Smooth muscle cell (in vitro differentiated cells): ENCODE measurements at regions not wholly inside any gene's neighbourhood (a gene's known extent, or its start where the extent isn't known, plus 50 kb on each side); places are given as distances from the start of the nearest gene placed in this dataset.

ENCODE experiments used
- DNase-seq: peaks from one replicate; lab custom pipeline; 2025; ENCODE audit not compliant: unreplicated experiment; lab: John Stamatoyannopoulos, UW
- H2AFZ ChIP-seq: fragments of 200-600 bp; sonication (generic); 2 replicates; pipeline ENCODE4 v1.6.0; 2016; ENCODE audit warnings: antibody characterized with exemption, low read depth, mild to moderate bottlenecking
- H3F3A ChIP-seq: fragments of 200-600 bp; sonication (generic); 2 replicates; pipeline ENCODE4 v1.6.0; 2017; ENCODE audit warnings: antibody characterized with exemption, low read depth
- H3K27ac ChIP-seq: fragments of 200-600 bp; sonication (generic); 2 replicates; pipeline ENCODE4 v1.5.1; 2016; ENCODE audit warnings: low read depth, mild to moderate bottlenecking
- H3K27me3 ChIP-seq: fragments of 200-600 bp; sonication (generic); 2 replicates; pipeline ENCODE4 v1.6.1; 2016; ENCODE audit warnings: low read depth, mild to moderate bottlenecking
- H3K36me3 ChIP-seq: fragments of 200-600 bp; sonication (generic); 2 replicates; pipeline ENCODE4 v1.5.1; 2016; ENCODE audit warnings: low read depth
- H3K4me1 ChIP-seq: fragments of 200-600 bp; sonication (generic); 2 replicates; pipeline ENCODE4 v1.5.1; 2016; ENCODE audit warnings: low read depth
- H3K4me2 ChIP-seq: fragments of 200-600 bp; sonication (generic); 2 replicates; pipeline ENCODE4 v1.6.0; 2016; ENCODE audit warnings: mild to moderate bottlenecking
- H3K4me3 ChIP-seq: fragments of 200-600 bp; sonication (generic); 2 replicates; pipeline ENCODE4 v1.5.1; 2016; ENCODE audit warnings: mild to moderate bottlenecking
- H3K79me2 ChIP-seq: fragments of 200-600 bp; sonication (generic); 2 replicates; pipeline ENCODE4 v1.6.0; 2016; ENCODE audit warnings: low read depth, mild to moderate bottlenecking
- H3K9ac ChIP-seq: fragments of 200-600 bp; sonication (generic); 2 replicates; pipeline ENCODE4 v1.6.0; 2016; ENCODE audit warnings: low read depth
- H3K9me3 ChIP-seq: fragments of 200-600 bp; sonication (generic); replicated peaks from 2 replicates; pipeline ENCODE4 v1.5.1; 2016; ENCODE audit warnings: low read depth
- H4K20me1 ChIP-seq: fragments of 200-600 bp; sonication (generic); 2 replicates; pipeline ENCODE4 v1.6.0; 2016; ENCODE audit warnings: low read depth
- CTCF ChIP-seq: fragments of 200-600 bp; sonication (generic); IDR thresholded peaks from 2 replicates; pipeline ENCODE4 v1.5.1; 2017; ENCODE audit warnings: borderline replicate concordance, mild to moderate bottlenecking, antibody characterized with exemption; ENCODE audit not compliant: insufficient read depth, poor library complexity, severe bottlenecking
- WGBS: methylation state at CpG from one replicate; pipeline ENCODE4 v1.1.7; 2016; ENCODE audit warnings: low lambda C conversion rate; 5-methylcytosine and 5-hydroxymethylcytosine counted together

- Histone ChIP-seq H3F3A (no peaks in the 10 kb centered on the region), H4K20me1 (no peaks in the 10 kb centered on the region), H3K9ac (no peak overlapping the region), H3K4me3 (no peak overlapping the region), H3K4me2 (no peak overlapping the region), H3K9me3 (no peaks in the 10 kb centered on the region), H3K36me3 (no peaks in the 10 kb centered on the region), H3K27me3 (no peaks in the 10 kb centered on the region), H3K4me1 (peaks cover 5% of the 10 kb centered on the region), H3K79me2 (no peaks in the 10 kb centered on the region), H3K27ac (no peak overlapping the region), H2AFZ (no peak overlapping the region)
- no peak for TF ChIP-seq CTCF
- DNase-seq: no peak
- 48% methylated on average over 8 of the region's 8 CpGs for WGBS
Measured at GRCh38 chrX:138127314-138127713, 561.4 kb downstream of the ZIC3 start.

- WGBS: 37% methylated on average over 8 of the region's 8 CpGs
- no peak overlapping the region for H3K27ac ChIP-seq
- no peaks in the 10 kb centered on the region for H3K79me2 ChIP-seq
- H3K9ac ChIP-seq: no peak overlapping the region
- H4K20me1 ChIP-seq: no peaks in the 10 kb centered on the region
- no peaks in the 10 kb centered on the region for H3F3A ChIP-seq
- no peaks in the 10 kb centered on the region for H3K9me3 ChIP-seq
- peaks cover 5% of the 10 kb centered on the region for H3K4me1 ChIP-seq
- H3K4me3 ChIP-seq: no peak overlapping the region
- no peak for DNase-seq
- H3K36me3 ChIP-seq: no peaks in the 10 kb centered on the region
- H3K27me3 ChIP-seq: no peaks in the 10 kb centered on the region
- peak; percentile 41 for TF ChIP-seq CTCF
- no peak overlapping the region for H2AFZ ChIP-seq
- H3K4me2 ChIP-seq: no peak overlapping the region
Measured at GRCh38 chrX:138128027-138128671, 562.2 kb downstream of the ZIC3 start.

GRCh38 chrX:138150709-138151108 lies 560.8 kb downstream of the FGF13 start:
- Histone ChIP-seq H3K79me2 (no peaks in the 10 kb centered on the region), H4K20me1 (no peaks in the 10 kb centered on the region), H3K4me1 (no peaks in the 10 kb centered on the region), H3K4me3 (no peak overlapping the region), H3K4me2 (no peak overlapping the region), H2AFZ (no peak overlapping the region), H3F3A (no peaks in the 10 kb centered on the region), H3K27me3 (no peaks in the 10 kb centered on the region), H3K27ac (no peak overlapping the region), H3K9me3 (no peaks in the 10 kb centered on the region), H3K9ac (no peak overlapping the region), H3K36me3 (no peaks in the 10 kb centered on the region)
- no peak for TF ChIP-seq CTCF
- 40% methylated on average over 2 of the region's 2 CpGs for WGBS
- DNase-seq: no peak

GRCh38 chrX:138157850-138158249 lies 553.7 kb downstream of the FGF13 start:
- H3K27ac ChIP-seq: no peak overlapping the region
- H3K9me3 ChIP-seq: no peaks in the 10 kb centered on the region
- no peak for TF ChIP-seq CTCF
- no peaks in the 10 kb centered on the region for H3K36me3 ChIP-seq
- H3K9ac ChIP-seq: no peak overlapping the region
- H3K4me1 ChIP-seq: no peaks in the 10 kb centered on the region
- no peaks in the 10 kb centered on the region for H3K79me2 ChIP-seq
- H4K20me1 ChIP-seq: no peaks in the 10 kb centered on the region
- WGBS: 52% methylated on average over 2 of the region's 2 CpGs
- no peak overlapping the region for H3K4me3 ChIP-seq
- H3K27me3 ChIP-seq: no peaks in the 10 kb centered on the region
- no peak overlapping the region for H3K4me2 ChIP-seq
- H3F3A ChIP-seq: no peaks in the 10 kb centered on the region
- no peak for DNase-seq
- H2AFZ ChIP-seq: no peak overlapping the region
